GM12878 (cell line): ENCODE measurements at regions not wholly inside any gene's neighbourhood (a gene's known extent, or its start where the extent isn't known, plus 50 kb on each side); places are given as distances from the start of the nearest gene placed in this dataset.

ENCODE experiments used
- ATAC-seq: fragments of 200-7000 bp; cut with Tn5 transposase; 3 replicates; pipeline ENCODE4 v1.9.1; 2020; ENCODE audit warnings: mild to moderate bottlenecking, moderate library complexity
- BruUV-seq: library from RNA; stranded (reverse); fragments of 400-500 nt; replicated peaks from 2 replicates; lab custom pipeline; 2021; lab: Mats Ljungman, UMichigan
- CTCF ChIA-PET: fragments of 300-600 bp; sonication (Branson Sonifier 250); formaldehyde crosslinking; extraction: SDS; loops from one replicate; lab custom pipeline; 2021; ENCODE audit warnings: inconsistent platforms; lab: Yijun Ruan, JAX
- POLR2A ChIA-PET: fragments of 350-600 bp; formaldehyde crosslinking; extraction: SDS; loops from one replicate; lab custom pipeline; 2021; ENCODE audit warnings: inconsistent platforms; lab: Charles Lee
- RAD21 ChIA-PET: fragments of 300-600 bp; sonication (Branson Sonifier 250); formaldehyde crosslinking; loops from one replicate; lab custom pipeline; 2023; ENCODE audit warnings: antibody characterized with exemption; ENCODE audit not compliant: unreplicated experiment; lab: Charles Lee
- SMC1A ChIA-PET: fragments of 300-600 bp; sonication (Branson Sonifier 250); formaldehyde crosslinking; loops from one replicate; lab custom pipeline; 2023; ENCODE audit not compliant: unreplicated experiment, uncharacterized antibody; lab: Charles Lee
- DNase-seq: peaks from one replicate; pipeline ENCODE4 v3.0.0-alpha.2; 2011; ENCODE audit warnings: low read depth, low spot score
- FAIRE-seq: peaks from 3 replicates; lab custom pipeline; 2011; peaks lifted over from hg19 to GRCh38; lab: Jason Lieb, UNC
- H2AFZ ChIP-seq: 2 replicates; pipeline ENCODE4 v1.6.0; 2011; ENCODE audit warnings: low read depth, low read length, control low read depth; ENCODE audit not compliant: control insufficient read depth
- H3K27ac ChIP-seq: 2 replicates; pipeline ENCODE4 v1.5.1; 2011; ENCODE audit warnings: control low read depth; ENCODE audit not compliant: control insufficient read depth, insufficient read depth
- H3K27me3 ChIP-seq, 2 experiments: replicated peaks in 1 of 2; 2 replicates each; pipeline versions ENCODE4 v1.6.0 to v1.6.1; 2011; ENCODE audit warnings: low read length in 1 of 2; ENCODE audit not compliant: control insufficient read depth in 2 of 2, insufficient read depth in 2 of 2
- H3K36me3 ChIP-seq, 2 experiments: 2 replicates each; pipeline ENCODE4 v1.5.1; 2011; ENCODE audit warnings: low read length in 1 of 2; ENCODE audit not compliant: control insufficient read depth in 2 of 2, insufficient read depth in 2 of 2
- H3K4me1 ChIP-seq: 2 replicates; pipeline ENCODE4 v1.6.1; 2011; ENCODE audit warnings: mild to moderate bottlenecking, low read length, moderate library complexity, mixed read lengths; ENCODE audit not compliant: control insufficient read depth, insufficient read depth
- H3K4me2 ChIP-seq: 2 replicates; pipeline ENCODE4 v1.6.0; 2011; ENCODE audit warnings: control low read depth; ENCODE audit not compliant: control insufficient read depth, insufficient read depth
- H3K4me3 ChIP-seq: fragments of 200-600 bp; sonication (generic); 2 replicates; pipeline ENCODE4 v1.5.1; 2016
- H3K79me2 ChIP-seq: 2 replicates; pipeline ENCODE4 v1.6.0; 2011; ENCODE audit warnings: low read length; ENCODE audit not compliant: control insufficient read depth, insufficient read depth
- H3K9ac ChIP-seq: 2 replicates; pipeline ENCODE4 v1.8.0; 2011; ENCODE audit warnings: low read length, control low read depth, mixed read lengths; ENCODE audit not compliant: control insufficient read depth, insufficient read depth
- H3K9me3 ChIP-seq: replicated peaks from 3 replicates; pipeline ENCODE4 v1.5.1; 2011; ENCODE audit warnings: mild to moderate bottlenecking, low read length; ENCODE audit not compliant: control insufficient read depth, insufficient read depth
- H4K20me1 ChIP-seq: 2 replicates; pipeline ENCODE4 v1.6.0; 2011; ENCODE audit not compliant: control insufficient read depth, insufficient read depth
- WGBS: methylation state at CpG from one replicate; pipeline ENCODE4 v1.1.6; 2016; ENCODE audit warnings: low lambda C conversion rate; ENCODE audit not compliant: insufficient replicate concordance, insufficient coverage; ENCODE audit errors: missing lambda C conversion rate; 5-methylcytosine and 5-hydroxymethylcytosine counted together
- in situ Hi-C: fragments of 300-500 bp; cut with MboI; formaldehyde crosslinking; loops from 9 replicates; pipeline ENCODE4 v1.14.3; 2018; ENCODE audit warnings: mixed read lengths
- intact Hi-C: fragments of 100-400 bp; cut with micrococcal nuclease; formaldehyde crosslinking; loops from one replicate; pipeline ENCODE4 v1.14.2; 2022; ENCODE audit not compliant: unreplicated experiment
- TF ChIP-seq, protein P1 (sequence below): fragments of 450-650 bp; IDR thresholded peaks from 2 replicates; pipeline ENCODE4 v1.6.1; 2016; ENCODE audit warnings: mild to moderate bottlenecking, moderate library complexity, borderline replicate concordance

- no peak overlapping the region for H3K4me3 ChIP-seq
- H3K36me3 ChIP-seq = no peaks in the 10 kb centered on the region
- TF ChIP-seq, protein P1, sequence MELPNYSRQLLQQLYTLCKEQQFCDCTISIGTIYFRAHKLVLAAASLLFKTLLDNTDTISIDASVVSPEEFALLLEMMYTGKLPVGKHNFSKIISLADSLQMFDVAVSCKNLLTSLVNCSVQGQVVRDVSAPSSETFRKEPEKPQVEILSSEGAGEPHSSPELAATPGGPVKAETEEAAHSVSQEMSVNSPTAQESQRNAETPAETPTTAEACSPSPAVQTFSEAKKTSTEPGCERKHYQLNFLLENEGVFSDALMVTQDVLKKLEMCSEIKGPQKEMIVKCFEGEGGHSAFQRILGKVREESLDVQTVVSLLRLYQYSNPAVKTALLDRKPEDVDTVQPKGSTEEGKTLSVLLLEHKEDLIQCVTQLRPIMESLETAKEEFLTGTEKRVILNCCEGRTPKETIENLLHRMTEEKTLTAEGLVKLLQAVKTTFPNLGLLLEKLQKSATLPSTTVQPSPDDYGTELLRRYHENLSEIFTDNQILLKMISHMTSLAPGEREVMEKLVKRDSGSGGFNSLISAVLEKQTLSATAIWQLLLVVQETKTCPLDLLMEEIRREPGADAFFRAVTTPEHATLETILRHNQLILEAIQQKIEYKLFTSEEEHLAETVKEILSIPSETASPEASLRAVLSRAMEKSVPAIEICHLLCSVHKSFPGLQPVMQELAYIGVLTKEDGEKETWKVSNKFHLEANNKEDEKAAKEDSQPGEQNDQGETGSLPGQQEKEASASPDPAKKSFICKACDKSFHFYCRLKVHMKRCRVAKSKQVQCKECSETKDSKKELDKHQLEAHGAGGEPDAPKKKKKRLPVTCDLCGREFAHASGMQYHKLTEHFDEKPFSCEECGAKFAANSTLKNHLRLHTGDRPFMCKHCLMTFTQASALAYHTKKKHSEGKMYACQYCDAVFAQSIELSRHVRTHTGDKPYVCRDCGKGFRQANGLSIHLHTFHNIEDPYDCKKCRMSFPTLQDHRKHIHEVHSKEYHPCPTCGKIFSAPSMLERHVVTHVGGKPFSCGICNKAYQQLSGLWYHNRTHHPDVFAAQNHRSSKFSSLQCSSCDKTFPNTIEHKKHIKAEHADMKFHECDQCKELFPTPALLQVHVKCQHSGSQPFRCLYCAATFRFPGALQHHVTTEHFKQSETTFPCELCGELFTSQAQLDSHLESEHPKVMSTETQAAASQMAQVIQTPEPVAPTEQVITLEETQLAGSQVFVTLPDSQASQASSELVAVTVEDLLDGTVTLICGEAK = no peak
- H3K27me3 ChIP-seq = no peaks in the 10 kb centered on the region
- no peaks in the 10 kb centered on the region for H3K9me3 ChIP-seq
- BruUV-seq = no TSS peak
- no peak overlapping the region for H3K27ac ChIP-seq
- RAD21 ChIA-PET = interaction anchor here (1.5 kb wide), 1 partner anchor 387 kb away, joined by 3 read pairs; no protein-coding TSS in a partner anchor
- ATAC-seq (no peak), DNase-seq (no peak), FAIRE-seq (no peak)
- in situ Hi-C loops = no loop called here
- WGBS = 8% methylated on average over 3 of the region's 3 CpGs
- no peak overlapping the region for H2AFZ ChIP-seq
- POLR2A ChIA-PET = no interaction called here
- intact Hi-C loops = no loop called here
- SMC1A ChIA-PET = interaction anchor here (1.0 kb wide), 1 partner anchor 386 kb away, joined by 3 read pairs; no protein-coding TSS in a partner anchor
- H3K79me2 ChIP-seq = no peaks in the 10 kb centered on the region
- no peak overlapping the region for H3K9ac ChIP-seq
- H4K20me1 ChIP-seq = no peaks in the 10 kb centered on the region
- H3K4me2 ChIP-seq = no peak overlapping the region
- CTCF ChIA-PET = interaction anchor here (0.6 to 1.8 kb wide), 9 partner anchors 8 to 387 kb away, joined by 3 to 8 read pairs (median 4); no protein-coding TSS in a partner anchor
- no peaks in the 10 kb centered on the region for H3K4me1 ChIP-seq
Measured at GRCh38 chr7:142362349-142362748, 104.5 kb upstream of the PRSS58 start.
